OCI-LY3 (cell line): ENCODE measurements at regions not wholly inside any gene's neighbourhood (a gene's known extent, or its start where the extent isn't known, plus 50 kb on each side); places are given as distances from the start of the nearest gene placed in this dataset.

ENCODE experiments used
- CTCF ChIP-seq: fragments of 200-600, 300-600 bp; sonication (generic); IDR thresholded peaks from 2 replicates; pipeline ENCODE4 v1.5.1; 2014; ENCODE audit warnings: antibody characterized with exemption, low read length, low read depth
- EZH2phosphoT487 ChIP-seq: fragments of 200-600 bp; shearing (Covaris generic); IDR thresholded peaks from 2 replicates; pipeline ENCODE4 v1.6.1; 2018; ENCODE audit warnings: antibody characterized with exemption, mixed run types, low read depth

GRCh38 chr5:87141544-87141943, 126.1 kb upstream of the RASA1 start:
- TF ChIP-seq CTCF (no peak), EZH2phosphoT487 (no peak)
